ENCODE measurements at regions not wholly inside any gene's neighbourhood (a gene's known extent, or its start where the extent isn't known, plus 50 kb on each side); places are given as distances from the start of the nearest gene placed in this dataset.

DNA sequence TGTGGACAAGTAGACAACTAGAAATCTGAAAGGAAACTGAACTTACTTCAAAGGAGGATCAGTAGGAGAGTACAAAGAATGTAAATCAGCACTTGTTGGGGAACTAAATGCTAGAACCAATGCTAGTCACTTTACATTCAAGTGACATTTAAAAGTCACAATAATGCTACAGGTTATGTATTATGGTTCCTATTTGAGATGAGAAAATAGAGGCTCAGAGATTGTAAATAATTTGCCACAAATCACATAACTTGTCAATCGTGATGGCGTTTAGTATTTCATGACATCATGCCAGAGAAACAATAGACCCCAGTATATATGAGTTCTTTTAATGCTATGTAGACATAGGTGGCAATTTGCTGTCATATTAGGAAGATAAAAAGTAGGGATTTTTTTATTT lies 467.8 kb upstream of the CBLB start:
- TF ChIP-seq EZH2phosphoT487 (IDR thresholded peaks at IDR 0.05; ENCODE audit: borderline replicate concordance), result no peak
- TF ChIP-seq, protein P1, sequence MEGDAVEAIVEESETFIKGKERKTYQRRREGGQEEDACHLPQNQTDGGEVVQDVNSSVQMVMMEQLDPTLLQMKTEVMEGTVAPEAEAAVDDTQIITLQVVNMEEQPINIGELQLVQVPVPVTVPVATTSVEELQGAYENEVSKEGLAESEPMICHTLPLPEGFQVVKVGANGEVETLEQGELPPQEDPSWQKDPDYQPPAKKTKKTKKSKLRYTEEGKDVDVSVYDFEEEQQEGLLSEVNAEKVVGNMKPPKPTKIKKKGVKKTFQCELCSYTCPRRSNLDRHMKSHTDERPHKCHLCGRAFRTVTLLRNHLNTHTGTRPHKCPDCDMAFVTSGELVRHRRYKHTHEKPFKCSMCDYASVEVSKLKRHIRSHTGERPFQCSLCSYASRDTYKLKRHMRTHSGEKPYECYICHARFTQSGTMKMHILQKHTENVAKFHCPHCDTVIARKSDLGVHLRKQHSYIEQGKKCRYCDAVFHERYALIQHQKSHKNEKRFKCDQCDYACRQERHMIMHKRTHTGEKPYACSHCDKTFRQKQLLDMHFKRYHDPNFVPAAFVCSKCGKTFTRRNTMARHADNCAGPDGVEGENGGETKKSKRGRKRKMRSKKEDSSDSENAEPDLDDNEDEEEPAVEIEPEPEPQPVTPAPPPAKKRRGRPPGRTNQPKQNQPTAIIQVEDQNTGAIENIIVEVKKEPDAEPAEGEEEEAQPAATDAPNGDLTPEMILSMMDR (conservative IDR thresholded peaks at IDR 0.05; ENCODE audit: low read length), result no peak
